GM12873 (cell line): ENCODE measurements at regions not wholly inside any gene's neighbourhood (a gene's known extent, or its start where the extent isn't known, plus 50 kb on each side); places are given as distances from the start of the nearest gene placed in this dataset.

Experiments
- TF ChIP-seq, protein P1 (sequence below): IDR thresholded peaks from 2 replicates; pipeline ENCODE4 v1.5.1; 2012; ENCODE audit warnings: low read depth, mild to moderate bottlenecking, moderate library complexity, low read length, control low read depth; ENCODE audit not compliant: insufficient read depth; ENCODE audit errors: missing control alignments

DNA sequence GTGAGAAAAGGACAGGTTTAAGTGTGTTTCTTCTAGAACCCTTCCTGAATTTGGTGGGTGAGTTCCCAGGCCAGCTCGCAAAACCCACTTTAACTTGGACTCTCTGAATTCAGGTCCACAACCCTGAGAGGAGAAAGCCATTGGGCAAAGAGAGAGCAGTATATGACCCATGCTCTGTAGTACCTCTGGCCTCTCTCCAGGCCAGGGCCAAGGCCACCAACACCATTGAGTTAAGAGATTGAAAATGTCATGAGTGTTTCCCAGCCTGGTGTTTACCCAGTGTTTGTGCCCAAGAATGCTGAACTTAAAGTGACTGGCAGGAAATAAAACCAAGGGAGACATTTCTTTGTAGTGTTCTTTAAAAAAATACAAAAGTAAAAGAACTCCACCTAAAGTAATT is 410.4 kb upstream of the CDH5 start:
- TF ChIP-seq, protein P1, sequence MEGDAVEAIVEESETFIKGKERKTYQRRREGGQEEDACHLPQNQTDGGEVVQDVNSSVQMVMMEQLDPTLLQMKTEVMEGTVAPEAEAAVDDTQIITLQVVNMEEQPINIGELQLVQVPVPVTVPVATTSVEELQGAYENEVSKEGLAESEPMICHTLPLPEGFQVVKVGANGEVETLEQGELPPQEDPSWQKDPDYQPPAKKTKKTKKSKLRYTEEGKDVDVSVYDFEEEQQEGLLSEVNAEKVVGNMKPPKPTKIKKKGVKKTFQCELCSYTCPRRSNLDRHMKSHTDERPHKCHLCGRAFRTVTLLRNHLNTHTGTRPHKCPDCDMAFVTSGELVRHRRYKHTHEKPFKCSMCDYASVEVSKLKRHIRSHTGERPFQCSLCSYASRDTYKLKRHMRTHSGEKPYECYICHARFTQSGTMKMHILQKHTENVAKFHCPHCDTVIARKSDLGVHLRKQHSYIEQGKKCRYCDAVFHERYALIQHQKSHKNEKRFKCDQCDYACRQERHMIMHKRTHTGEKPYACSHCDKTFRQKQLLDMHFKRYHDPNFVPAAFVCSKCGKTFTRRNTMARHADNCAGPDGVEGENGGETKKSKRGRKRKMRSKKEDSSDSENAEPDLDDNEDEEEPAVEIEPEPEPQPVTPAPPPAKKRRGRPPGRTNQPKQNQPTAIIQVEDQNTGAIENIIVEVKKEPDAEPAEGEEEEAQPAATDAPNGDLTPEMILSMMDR, result no peak

DNA sequence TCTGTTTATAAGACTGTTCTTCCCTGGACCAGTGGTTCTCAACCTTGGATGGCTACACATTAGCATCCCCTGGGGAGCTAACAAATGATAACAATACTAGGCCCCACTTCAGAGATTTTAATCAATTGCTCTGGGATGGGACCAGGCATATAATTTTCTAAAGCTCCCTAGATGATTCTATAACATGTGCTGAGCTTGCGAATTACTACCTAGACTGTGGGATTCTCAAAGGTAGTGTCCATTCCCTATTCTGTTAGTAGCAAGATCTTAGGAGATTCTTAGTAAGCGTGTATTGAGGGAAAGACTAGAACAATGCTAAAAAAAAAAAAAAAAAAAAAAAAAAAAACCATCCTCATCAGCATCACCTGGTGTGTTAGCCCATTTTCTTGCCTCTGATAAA is 412.0 kb upstream of the CDH5 start:
- TF ChIP-seq, protein P1, result no peak

DNA sequence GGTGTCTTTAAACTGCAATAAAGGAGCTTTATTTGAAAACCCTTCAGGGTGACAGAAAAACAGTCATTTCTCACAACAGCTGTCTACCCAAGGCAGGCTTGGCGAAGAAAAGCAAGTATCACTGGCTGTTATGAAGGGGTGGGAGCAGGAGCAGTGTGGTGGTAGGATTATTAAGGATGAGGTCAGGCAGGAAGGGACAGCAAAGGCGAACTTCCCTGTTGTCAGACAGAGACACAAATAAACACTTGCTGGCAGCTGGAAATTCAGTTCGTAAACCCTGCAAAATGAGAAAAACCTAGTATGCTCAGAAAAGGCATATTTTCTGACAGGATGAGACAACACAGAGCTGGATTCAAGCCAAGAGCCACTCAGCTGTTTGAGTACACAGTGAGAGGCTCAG is 416.3 kb upstream of the CDH5 start:
- TF ChIP-seq, protein P1, result no peak

DNA sequence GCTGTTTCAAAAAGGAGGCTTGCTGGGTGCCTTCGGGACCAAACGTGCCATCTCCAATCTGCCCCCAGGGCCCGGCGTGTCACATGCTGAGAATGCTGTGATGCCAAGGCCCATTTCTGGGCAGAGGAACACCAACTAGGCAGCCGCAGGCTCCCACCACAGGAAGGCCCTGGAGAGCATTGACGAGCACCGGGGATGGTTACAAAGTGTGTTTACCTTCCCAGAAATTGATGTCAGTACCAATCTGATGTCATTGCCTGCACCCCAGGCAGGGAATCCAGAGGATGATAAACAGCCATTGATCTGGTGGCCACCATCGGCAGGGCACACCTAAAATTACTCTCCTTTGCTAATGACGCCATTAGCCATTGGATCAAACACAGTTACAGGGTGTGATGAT is 418.1 kb upstream of the CDH5 start:
- TF ChIP-seq, protein P1, result no peak

DNA sequence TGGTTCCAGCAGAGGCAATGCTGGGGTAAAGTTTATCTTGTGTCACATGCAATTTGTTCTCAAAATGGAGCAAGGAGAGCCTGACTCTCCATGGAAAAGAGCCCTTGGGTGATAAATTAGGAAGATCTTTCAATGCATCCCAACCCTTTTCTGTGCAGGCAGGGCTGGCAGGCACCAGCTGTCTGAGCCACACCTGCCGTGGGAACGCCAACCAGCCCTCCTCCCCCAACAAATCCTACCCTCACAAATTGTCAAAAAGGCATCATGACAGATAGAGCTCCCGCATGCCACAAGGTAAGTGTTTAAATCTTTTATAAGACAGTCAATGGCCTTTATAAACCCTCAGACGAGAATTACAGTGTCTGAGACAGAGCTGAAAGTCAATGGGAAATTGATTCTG is 418.5 kb upstream of the CDH5 start:
- TF ChIP-seq, protein P1, result no peak

DNA sequence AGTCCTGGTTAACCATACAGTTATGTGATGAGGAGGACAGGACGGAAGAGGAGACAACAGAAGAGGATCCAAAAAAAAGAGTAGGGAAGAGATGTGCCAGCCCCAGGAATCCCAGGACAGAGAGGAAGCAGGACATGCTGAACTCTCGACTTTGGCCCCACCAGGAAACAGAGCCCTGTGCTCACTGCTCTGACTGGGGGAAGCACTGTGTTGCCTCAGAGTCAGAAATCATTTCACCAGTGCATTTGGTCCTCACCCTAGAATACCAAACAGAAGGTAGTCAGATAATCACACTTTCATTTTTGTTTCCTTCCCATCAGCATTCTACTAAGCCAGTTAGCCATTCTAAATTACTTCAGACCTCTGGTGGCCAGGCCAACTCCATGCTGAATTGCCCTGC is 421.0 kb upstream of the CDH5 start:
- TF ChIP-seq, protein P1, result no peak

DNA sequence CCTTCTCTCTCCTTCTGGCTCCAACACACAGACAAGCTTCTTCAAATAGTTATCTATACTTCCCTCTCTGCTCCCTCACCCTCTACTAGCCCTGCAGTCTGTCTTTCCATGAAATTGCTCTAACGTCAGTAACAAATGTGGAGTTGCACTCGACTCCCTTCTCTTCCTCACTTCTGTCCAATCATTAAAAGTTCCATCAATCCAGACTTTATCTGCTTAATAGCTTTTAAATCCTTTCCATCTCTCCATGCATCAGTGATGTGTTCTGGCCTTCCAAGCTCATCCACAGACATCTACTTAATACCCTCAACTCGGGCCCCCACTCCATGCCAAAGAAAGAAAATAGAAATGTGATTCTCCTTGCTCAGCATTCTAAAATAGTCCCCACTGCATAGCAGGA is 422.1 kb upstream of the CDH5 start:
- TF ChIP-seq, protein P1, result no peak
